ENCODE measurements at regions not wholly inside any gene's neighbourhood (a gene's known extent, or its start where the extent isn't known, plus 50 kb on each side); places are given as distances from the start of the nearest gene placed in this dataset.

DNA sequence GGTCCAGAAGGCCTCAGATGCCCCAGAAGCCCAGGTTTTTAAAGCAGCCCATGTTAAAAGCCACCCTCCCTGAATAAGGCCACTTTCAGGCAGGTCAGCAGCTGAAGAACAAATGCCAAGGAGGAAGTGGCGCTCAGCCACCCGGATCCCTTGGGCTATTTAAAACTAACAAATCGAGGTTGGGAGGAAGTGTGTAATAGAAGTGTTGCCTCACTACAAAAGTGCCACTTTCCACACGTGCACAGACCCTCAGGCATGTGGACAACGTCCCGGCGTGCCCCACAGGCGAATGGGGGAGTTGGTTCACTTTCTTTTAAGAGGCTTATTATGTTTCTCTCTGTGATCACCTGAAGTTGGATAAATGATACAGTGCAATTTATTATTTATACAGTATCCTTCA lies 173.8 kb upstream of the SALL3 start:
- TF ChIP-seq, protein P1, sequence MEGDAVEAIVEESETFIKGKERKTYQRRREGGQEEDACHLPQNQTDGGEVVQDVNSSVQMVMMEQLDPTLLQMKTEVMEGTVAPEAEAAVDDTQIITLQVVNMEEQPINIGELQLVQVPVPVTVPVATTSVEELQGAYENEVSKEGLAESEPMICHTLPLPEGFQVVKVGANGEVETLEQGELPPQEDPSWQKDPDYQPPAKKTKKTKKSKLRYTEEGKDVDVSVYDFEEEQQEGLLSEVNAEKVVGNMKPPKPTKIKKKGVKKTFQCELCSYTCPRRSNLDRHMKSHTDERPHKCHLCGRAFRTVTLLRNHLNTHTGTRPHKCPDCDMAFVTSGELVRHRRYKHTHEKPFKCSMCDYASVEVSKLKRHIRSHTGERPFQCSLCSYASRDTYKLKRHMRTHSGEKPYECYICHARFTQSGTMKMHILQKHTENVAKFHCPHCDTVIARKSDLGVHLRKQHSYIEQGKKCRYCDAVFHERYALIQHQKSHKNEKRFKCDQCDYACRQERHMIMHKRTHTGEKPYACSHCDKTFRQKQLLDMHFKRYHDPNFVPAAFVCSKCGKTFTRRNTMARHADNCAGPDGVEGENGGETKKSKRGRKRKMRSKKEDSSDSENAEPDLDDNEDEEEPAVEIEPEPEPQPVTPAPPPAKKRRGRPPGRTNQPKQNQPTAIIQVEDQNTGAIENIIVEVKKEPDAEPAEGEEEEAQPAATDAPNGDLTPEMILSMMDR (IDR thresholded peaks at IDR 0.05; ENCODE audit: low read depth, low read length) = no peak
- in situ Hi-C loops (cut with HindIII; ENCODE audit: low sequenced_read_pairs) = no loop called here
- no peak for DNase-seq (ENCODE audit: low read depth, low spot score)
- H3K4me3 ChIP-seq (ENCODE audit: low read depth, low read length) = no peak overlapping the region

DNA sequence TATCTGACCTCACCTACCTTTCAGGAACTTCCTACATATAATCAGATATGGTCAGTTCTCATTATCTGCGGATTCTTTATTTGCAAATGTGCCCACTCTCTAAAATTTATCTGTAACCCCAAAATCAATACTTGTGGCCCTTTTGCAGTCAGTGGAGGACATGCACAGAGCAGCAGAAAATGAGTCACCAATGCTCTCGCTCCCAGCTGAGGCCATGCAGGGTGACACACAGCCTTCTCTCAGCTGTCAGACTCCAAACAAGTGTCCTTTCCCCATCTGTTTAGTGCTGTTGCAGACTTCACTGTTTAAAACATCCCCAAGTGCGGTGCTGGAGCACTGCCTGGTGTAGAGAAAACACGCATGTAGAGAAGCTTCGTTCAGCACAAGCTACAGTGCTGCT lies 171.9 kb upstream of the SALL3 start:
- TF ChIP-seq, protein P1 (IDR thresholded peaks at IDR 0.05; ENCODE audit: low read depth, low read length) = no peak
- no peak overlapping the region for H3K4me3 ChIP-seq (ENCODE audit: low read depth, low read length)
- no peak for DNase-seq (ENCODE audit: low read depth, low spot score)
- in situ Hi-C loops (cut with HindIII; ENCODE audit: low sequenced_read_pairs) = no loop called here

DNA sequence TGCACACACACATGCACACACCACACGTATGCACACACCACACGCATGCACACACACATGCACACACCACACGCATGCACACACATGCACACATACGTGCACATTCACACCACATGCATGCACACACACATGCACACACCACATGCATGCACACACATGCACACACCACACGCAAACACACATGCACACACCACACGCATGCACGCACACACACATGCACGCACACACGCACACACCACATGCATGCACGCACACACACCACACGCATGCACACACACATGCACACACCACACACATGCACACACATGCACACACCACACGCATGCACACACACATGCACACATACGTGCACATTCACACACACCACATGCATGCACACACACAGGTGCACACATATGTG lies 169.8 kb upstream of the SALL3 start:
- DNase-seq (ENCODE audit: low read depth, low spot score) = no peak
- no peak overlapping the region for H3K4me3 ChIP-seq (ENCODE audit: low read depth, low read length)
- in situ Hi-C loops (cut with HindIII; ENCODE audit: low sequenced_read_pairs) = no loop called here
- TF ChIP-seq, protein P1 (IDR thresholded peaks at IDR 0.05; ENCODE audit: low read depth, low read length) = no peak

DNA sequence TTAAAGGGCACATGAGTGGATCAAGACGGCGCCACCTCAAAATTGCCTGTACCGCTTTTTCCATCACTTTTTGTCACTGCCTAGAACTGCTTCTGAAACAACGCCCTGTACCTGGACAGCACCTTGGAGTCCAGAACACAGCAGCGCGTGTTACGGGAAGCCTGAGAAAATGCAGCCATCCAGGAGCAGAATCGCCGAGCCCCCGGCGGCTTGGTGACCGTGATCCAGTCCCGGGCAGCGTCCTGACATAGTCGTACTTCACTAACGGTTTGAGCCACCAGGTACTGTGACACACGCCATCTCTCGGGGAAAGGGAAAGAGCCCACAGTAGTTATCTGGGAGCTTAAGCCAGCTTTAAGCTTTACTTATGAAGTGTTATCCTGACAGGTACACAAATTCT lies 168.9 kb upstream of the SALL3 start:
- TF ChIP-seq, protein P1 (IDR thresholded peaks at IDR 0.05; ENCODE audit: low read depth, low read length) = no peak
- in situ Hi-C loops (cut with HindIII; ENCODE audit: low sequenced_read_pairs) = no loop called here
- H3K4me3 ChIP-seq (ENCODE audit: low read depth, low read length) = no peak overlapping the region
- DNase-seq (ENCODE audit: low read depth, low spot score) = no peak

DNA sequence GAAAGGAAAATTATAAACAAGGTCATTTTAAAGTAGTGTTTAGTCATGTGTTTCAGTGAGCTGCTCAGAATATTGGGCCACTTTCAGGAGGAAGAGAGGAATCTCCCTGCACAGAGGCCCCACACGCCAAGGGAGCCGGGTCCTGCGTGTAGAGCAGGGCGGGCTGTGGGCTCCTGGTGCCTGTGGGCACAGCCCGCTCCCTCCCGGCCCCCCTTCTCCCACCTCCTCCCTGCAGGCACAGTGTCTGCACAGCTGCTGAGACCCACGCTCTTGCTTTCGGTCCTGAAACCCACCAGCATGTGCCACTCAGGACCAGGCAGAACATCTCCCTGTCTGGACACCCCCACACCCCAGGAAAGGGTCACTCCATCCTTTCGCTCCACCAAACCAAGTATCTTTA lies 167.6 kb upstream of the SALL3 start:
- in situ Hi-C loops (cut with HindIII; ENCODE audit: low sequenced_read_pairs) = no loop called here
- TF ChIP-seq, protein P1 (IDR thresholded peaks at IDR 0.05; ENCODE audit: low read depth, low read length) = no peak

DNA sequence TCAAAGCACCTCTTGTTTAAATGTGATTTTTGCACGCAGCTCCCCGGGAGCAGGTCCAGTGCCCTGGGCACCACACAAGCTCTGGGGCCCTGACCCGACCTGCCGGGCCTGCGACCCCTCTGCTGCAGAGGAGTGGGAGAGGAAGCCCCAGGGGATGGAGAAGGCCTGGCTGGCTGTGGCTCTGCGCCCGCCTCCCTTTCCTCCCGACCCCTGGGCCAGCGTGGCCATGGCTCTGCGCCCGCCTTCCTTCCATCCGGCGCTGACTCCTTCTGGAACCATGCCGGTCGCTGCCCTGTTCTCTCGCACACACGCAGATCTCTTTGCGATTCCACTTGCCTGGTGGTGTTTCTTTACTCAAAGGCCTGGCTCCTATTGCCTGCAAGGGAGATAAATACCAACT lies 166.5 kb upstream of the SALL3 start:
- in situ Hi-C loops (cut with HindIII; ENCODE audit: low sequenced_read_pairs) = no loop called here
- TF ChIP-seq, protein P1 (IDR thresholded peaks at IDR 0.05; ENCODE audit: low read depth, low read length) = no peak
- DNase-seq (ENCODE audit: low read depth, low spot score) = no peak
- no peak overlapping the region for H3K4me3 ChIP-seq (ENCODE audit: low read depth, low read length)

More for the DNA sequence above, 167.6 kb upstream of the SALL3 start:
- H3K4me3 ChIP-seq (ENCODE audit: low read depth, low read length) = no peak overlapping the region
- DNase-seq (ENCODE audit: low read depth, low spot score) = no peak

All from astrocyte of the spinal cord (primary cell).